ENCODE measurements at regions not wholly inside any gene's neighbourhood (a gene's known extent, or its start where the extent isn't known, plus 50 kb on each side); places are given as distances from the start of the nearest gene placed in this dataset.

GRCh38 chr4:3668825-3669552 lies 97.2 kb upstream of the ADRA2C start:
- in situ Hi-C loops (cut with HindIII; ENCODE audit: low pct_unique_long_range_greater_than_20kb, low sequenced_read_pairs) = no loop called here
- no peak for DNase-seq (ENCODE audit: low read depth in 1 of 2, low spot score in 1 of 2)
- TF ChIP-seq JUND (IDR thresholded peaks at IDR 0.05; ENCODE audit: low read depth) = no peak

- in situ Hi-C loops (cut with HindIII; ENCODE audit: low pct_unique_long_range_greater_than_20kb, low sequenced_read_pairs) = no loop called here
- TF ChIP-seq JUND (IDR thresholded peaks at IDR 0.05; ENCODE audit: low read depth) = no peak
- DNase-seq (ENCODE audit: low read depth in 1 of 2, low spot score in 1 of 2) = no peak
Measured at GRCh38 chr4:3667258-3667657, 98.9 kb upstream of the ADRA2C start.

- in situ Hi-C loops (cut with HindIII; ENCODE audit: low pct_unique_long_range_greater_than_20kb, low sequenced_read_pairs) = no loop called here
- no peak for DNase-seq (ENCODE audit: low read depth in 1 of 2, low spot score in 1 of 2)
- no peak for TF ChIP-seq JUND (IDR thresholded peaks at IDR 0.05; ENCODE audit: low read depth)
Measured at GRCh38 chr4:3666263-3666662, 99.9 kb upstream of the ADRA2C start.

- in situ Hi-C loops (cut with HindIII; ENCODE audit: low pct_unique_long_range_greater_than_20kb, low sequenced_read_pairs) = no loop called here
- DNase-seq (ENCODE audit: low read depth in 1 of 2, low spot score in 1 of 2) = no peak
- no peak for TF ChIP-seq JUND (IDR thresholded peaks at IDR 0.05; ENCODE audit: low read depth)
Measured at GRCh38 chr4:3665360-3665891, 100.8 kb upstream of the ADRA2C start.

GRCh38 chr4:3663791-3664190 lies 102.4 kb upstream of the ADRA2C start:
- no peak for TF ChIP-seq JUND (IDR thresholded peaks at IDR 0.05; ENCODE audit: low read depth)
- in situ Hi-C loops (cut with HindIII; ENCODE audit: low pct_unique_long_range_greater_than_20kb, low sequenced_read_pairs) = no loop called here
- DNase-seq (ENCODE audit: low read depth in 1 of 2, low spot score in 1 of 2) = no peak

- in situ Hi-C loops (cut with HindIII; ENCODE audit: low pct_unique_long_range_greater_than_20kb, low sequenced_read_pairs) = no loop called here
- DNase-seq (ENCODE audit: low read depth in 1 of 2, low spot score in 1 of 2) = no peak
- no peak for TF ChIP-seq JUND (IDR thresholded peaks at IDR 0.05; ENCODE audit: low read depth)
Measured at GRCh38 chr4:3662516-3662915, 103.7 kb upstream of the ADRA2C start.

- TF ChIP-seq JUND (IDR thresholded peaks at IDR 0.05; ENCODE audit: low read depth) = no peak
- in situ Hi-C loops (cut with HindIII; ENCODE audit: low pct_unique_long_range_greater_than_20kb, low sequenced_read_pairs) = no loop called here
- no peak for DNase-seq (ENCODE audit: low read depth in 1 of 2, low spot score in 1 of 2)
Measured at GRCh38 chr4:3661989-3662388, 104.2 kb upstream of the ADRA2C start.

GRCh38 chr4:3660928-3661515 lies 105.2 kb upstream of the ADRA2C start:
- in situ Hi-C loops (cut with HindIII; ENCODE audit: low pct_unique_long_range_greater_than_20kb, low sequenced_read_pairs) = no loop called here
- no peak for TF ChIP-seq JUND (IDR thresholded peaks at IDR 0.05; ENCODE audit: low read depth)
- DNase-seq (ENCODE audit: low read depth in 1 of 2, low spot score in 1 of 2) = no peak

GRCh38 chr4:3660086-3660927 lies 105.9 kb upstream of the ADRA2C start:
- DNase-seq (ENCODE audit: low read depth in 1 of 2, low spot score in 1 of 2) = no peak
- in situ Hi-C loops (cut with HindIII; ENCODE audit: low pct_unique_long_range_greater_than_20kb, low sequenced_read_pairs) = no loop called here
- no peak for TF ChIP-seq JUND (IDR thresholded peaks at IDR 0.05; ENCODE audit: low read depth)

GRCh38 chr4:3659131-3659530 lies 107.1 kb upstream of the ADRA2C start:
- TF ChIP-seq JUND (IDR thresholded peaks at IDR 0.05; ENCODE audit: low read depth) = no peak
- DNase-seq (ENCODE audit: low read depth in 1 of 2, low spot score in 1 of 2) = no peak
- in situ Hi-C loops (cut with HindIII; ENCODE audit: low pct_unique_long_range_greater_than_20kb, low sequenced_read_pairs) = no loop called here

- in situ Hi-C loops (cut with HindIII; ENCODE audit: low pct_unique_long_range_greater_than_20kb, low sequenced_read_pairs) = no loop called here
- TF ChIP-seq JUND (IDR thresholded peaks at IDR 0.05; ENCODE audit: low read depth) = no peak
- no peak for DNase-seq (ENCODE audit: low read depth in 1 of 2, low spot score in 1 of 2)
Measured at GRCh38 chr4:3658530-3658913, 107.7 kb upstream of the ADRA2C start.

- TF ChIP-seq JUND (IDR thresholded peaks at IDR 0.05; ENCODE audit: low read depth) = no peak
- in situ Hi-C loops (cut with HindIII; ENCODE audit: low pct_unique_long_range_greater_than_20kb, low sequenced_read_pairs) = no loop called here
- DNase-seq (ENCODE audit: low read depth in 1 of 2, low spot score in 1 of 2) = no peak
Measured at GRCh38 chr4:3657902-3658529, 108.2 kb upstream of the ADRA2C start.
